Glomerular visceral epithelial cell (primary cell): ENCODE measurements at regions not wholly inside any gene's neighbourhood (a gene's known extent, or its start where the extent isn't known, plus 50 kb on each side); places are given as distances from the start of the nearest gene placed in this dataset.
A peak's percentile ranks its signal among the peaks of the same experiment; 100 is the strongest.

ENCODE experiments used
- DNase-seq: peaks from one replicate; pipeline ENCODE4 v3.0.0-alpha.2; 2016; ENCODE audit errors: extremely low spot score

- DNase-seq, result no peak
These were observed 53.6 kb upstream of the TPM4 start for GRCh38 chr19:16022681-16023080.

GRCh38 chr19:16023146-16023915 lies 53.0 kb upstream of the TPM4 start:
- DNase-seq, result no peak

- no peak for DNase-seq
These were observed 51.8 kb upstream of the TPM4 start for GRCh38 chr19:16024266-16025107.

- peak; percentile 76 for DNase-seq
These were observed 50.9 kb upstream of the TPM4 start for GRCh38 chr19:16025108-16026101.

- no peak for DNase-seq
These were observed 50.2 kb upstream of the TPM4 start for GRCh38 chr19:16026131-16026530.
